AML-193 (cell line): ENCODE measurements at regions not wholly inside any gene's neighbourhood (a gene's known extent, or its start where the extent isn't known, plus 50 kb on each side); places are given as distances from the start of the nearest gene placed in this dataset.
"Not testable (repeated sequence)": the region's sequence is repeated elsewhere in the genome, so short reads cannot be mapped to it uniquely, and the experiment has no call there.

Source experiments
- DNase-seq, 2 experiments: peaks; one replicate each; lab custom pipeline; 2025; lab: John Stamatoyannopoulos, UW

DNA sequence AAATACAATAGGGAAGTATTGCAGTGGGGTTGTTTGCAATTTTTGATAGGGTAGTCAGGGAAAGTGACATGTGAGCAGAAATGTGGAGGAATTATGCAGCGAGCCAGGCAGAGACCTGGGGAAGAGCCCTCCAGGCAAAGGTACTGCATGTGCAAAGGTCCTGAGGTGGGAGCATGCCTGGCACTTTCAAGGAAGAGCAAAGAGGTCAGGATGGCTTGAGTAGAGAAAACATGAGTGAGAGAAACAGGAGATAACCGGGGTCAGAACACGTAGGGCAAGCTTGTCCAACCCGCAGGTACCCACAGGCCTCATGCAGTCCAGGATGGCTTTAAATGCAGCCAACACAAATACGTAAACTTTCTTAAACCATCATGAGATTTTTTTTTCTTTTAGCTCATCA, 71.0 kb downstream of the COQ2 start:
- DNase-seq: no peak

DNA sequence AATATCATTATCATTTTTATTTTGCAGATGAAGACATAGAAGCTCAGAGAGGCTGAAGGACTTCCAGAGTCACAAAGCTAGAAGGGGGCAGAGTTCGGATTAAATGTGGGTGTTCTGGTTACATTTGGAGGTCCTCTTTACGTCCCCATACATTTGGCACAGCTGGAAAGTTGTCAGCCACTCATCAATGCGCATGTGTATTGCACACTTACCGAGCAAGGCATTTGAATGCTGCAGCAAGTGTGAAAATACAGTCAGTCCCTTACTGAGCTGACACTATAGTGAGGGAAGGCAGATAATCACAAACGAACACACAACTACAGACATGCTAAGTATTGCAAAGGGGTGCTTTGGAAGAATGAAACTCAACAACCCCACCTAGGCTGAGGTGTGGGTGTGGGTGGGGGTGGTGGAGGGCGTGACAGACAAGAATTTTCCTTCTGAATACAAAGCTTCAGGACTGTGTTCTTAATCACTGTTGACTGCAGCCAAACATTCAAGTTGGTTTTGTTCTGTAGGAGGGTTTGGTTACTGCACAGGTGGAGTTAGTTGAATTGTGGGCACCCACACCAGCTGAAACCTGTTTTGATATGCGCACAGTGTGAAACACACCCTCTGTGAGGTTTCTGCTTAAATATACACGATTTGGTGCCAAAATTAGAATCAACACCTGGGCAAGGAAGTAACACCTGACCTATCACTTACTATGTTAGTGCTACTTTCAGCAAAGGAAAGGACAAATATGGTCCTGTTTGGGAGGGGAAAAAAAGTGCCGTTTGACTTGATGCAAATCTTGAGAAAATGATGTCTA, 72.4 kb downstream of the COQ2 start:
- no peak for DNase-seq

DNA sequence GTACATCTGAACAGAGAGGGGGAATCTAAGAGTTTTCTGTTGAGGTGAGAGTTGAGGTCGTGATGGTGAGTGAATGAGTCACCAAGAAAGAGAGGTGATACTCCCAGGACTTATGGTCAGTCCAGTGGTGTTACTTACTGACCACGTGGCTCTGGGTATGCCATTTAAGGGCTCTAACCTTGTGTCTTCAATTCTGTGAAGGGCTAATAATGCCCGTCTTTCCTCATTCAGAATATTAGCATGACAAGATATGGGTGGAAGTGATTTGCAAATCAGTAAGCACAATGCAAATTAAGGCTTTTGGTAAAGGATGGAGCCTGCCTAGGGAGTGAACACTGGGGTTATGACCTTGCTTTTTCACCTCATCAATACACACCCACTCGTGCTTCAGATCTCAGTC, 75.2 kb downstream of the COQ2 start:
- no peak for DNase-seq

DNA sequence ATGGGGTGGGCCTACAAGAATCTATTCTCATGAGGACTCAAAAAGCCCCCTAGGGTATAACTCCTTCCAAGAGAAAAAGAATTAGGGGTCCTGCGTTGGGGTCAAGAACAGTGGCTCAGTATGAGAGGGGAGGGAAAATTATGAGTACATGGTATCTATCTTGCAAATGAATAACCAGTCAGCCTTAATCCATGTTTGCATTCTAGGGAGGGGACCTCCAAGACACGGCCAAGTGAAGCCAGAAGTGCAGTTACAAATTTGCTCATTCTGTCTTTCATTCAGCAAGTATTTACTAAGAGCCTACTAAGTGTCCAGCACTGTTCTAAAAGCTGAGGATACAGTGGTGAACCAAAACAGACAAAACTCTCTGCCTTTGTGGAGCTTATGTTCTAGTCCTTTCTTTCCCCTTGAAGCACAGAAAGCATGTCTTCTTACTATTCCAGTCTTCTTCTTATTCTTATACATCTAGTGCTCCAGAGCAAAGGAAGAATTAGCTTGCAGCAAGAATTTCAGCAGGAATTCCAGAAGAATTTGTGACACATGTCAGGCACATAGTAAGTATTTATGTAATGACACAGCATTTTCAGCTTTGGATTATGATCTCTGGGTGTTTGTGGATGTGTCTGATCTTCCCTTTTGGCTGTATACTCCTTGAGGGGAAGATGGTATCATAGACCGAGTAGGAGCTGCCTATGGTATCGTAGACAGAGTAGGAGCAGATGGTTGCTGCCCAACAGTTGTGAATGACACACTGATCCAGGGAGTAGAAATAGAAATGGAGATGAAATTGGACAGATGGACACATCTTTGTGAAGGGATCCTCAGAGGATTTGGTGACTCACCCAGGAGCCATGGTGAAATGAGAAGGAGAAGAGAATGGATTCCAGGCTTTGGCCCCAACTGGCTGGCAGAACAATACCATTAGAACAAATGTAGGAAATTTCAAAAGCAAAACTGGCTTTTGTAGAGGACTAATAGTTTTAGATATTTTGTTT, 75.9 kb downstream of the COQ2 start:
- no peak for DNase-seq

DNA sequence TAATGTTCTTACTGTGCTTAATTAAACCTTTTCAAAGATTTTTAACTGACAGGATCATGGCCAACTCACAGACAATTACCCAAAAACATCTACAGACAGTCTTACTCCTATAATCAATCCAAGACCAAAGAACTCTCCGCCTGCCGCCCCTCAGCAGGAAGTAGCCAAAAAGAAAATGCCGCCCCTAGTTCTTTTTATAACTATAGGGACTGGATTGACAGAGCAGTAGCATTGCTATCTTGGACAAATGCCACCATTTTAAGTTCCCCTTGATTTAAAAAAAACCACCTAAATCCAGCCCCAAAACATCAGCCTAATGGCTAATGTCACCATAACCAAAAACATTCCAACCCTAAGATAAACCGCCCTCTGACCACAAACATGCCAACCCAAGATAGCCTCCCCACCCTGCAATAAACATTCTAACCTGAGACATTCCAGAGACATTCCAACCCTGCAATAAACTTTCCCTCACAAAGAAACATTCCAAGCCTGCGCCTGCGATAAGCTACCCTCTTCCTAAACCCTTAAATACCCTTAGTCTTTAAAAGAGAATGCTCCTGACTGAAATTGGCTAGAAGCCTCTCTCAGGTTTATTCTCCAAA, 77.0 kb downstream of the COQ2 start:
- no peak for DNase-seq

DNA sequence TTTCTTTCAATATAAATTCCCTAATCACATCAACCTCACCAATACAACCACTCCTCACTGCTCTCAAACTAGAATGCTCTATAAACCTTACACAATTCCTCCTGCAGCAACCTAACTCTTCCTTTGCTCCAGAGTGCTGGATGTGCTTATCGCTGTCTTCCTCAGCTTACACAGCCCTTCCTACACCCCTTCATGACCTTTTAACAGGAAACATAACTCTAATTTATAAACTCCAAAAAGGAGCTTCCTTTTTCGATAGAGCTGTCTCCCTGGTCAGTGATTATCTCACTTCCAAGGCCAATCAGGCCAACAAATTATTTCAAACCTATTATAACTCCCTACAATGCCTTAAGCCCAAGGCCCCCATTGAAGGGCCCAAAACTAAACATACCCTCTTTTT, 78.8 kb downstream of the COQ2 start:
- no peak for DNase-seq

DNA sequence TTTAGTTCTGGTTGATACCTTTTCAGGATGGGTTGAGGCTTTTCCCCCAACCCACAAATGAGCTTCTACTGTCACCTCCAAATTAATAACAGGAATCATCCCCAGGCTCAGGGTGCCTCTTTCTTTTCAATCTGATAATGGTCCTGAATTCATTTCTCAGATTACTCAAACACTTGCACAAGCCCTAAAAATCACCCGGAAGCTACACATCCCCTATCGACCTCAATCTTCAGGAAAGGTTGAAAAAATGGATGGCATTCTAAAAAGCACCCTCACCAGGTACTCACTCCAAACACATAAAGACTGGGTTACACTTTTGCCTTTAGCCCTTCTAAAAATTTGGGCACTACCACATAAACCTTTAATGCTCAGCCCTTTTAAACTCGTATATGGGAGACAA, 79.9 kb downstream of the COQ2 start:
- DNase-seq: no peak

DNA sequence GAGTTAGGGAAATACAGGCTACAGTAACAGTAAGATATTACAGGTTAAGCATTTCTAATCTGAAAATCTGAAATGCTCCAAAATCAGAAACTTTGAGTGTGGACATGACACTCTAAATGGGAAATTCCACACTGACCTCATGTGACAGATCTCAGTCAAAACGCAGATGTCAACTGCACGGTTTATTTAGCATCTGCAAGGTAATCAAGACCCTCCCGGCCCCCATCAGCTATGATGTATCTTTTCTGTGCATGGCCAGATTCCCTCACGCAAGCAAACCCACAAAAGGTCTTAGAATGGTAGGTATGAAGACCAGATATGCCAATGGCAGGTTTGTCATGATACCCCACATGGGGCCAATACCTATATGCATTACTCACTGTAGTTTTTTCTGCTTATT, 82.8 kb downstream of the COQ2 start:
- DNase-seq: no peak

DNA sequence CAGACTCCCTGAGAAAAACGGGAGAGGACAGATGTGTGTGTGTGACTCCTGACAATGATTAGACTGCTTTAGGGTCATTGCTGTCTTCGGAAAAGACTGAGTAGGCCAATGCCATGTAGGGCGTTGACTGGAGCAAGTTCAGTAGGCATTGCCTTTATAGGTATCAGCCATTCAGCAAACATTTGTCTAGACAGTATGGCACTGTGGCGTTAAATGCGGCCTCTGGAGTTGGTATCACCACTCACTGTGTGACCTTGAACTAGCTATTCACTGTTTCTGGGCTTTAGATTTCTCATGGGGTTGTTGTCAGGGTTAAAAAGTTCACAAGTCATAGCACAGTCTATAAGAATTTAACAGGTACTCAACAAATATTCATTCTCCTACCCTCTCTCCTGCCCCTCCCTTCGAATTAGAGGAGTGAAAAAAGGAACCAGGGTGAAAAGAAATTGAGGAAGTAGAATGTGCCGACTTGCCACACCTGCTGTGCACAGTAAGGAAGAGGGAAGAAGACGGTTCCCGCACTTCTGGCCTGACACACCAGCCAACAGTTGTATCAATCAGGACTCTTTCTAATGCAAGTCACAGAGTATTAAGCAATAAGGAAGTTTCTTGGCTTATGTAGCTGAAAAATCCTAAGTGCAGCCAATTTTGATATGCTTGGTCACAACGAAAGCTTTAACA, 83.2 kb upstream of the PLAC8 start:
- DNase-seq: peak; percentile 97 to 99

DNA sequence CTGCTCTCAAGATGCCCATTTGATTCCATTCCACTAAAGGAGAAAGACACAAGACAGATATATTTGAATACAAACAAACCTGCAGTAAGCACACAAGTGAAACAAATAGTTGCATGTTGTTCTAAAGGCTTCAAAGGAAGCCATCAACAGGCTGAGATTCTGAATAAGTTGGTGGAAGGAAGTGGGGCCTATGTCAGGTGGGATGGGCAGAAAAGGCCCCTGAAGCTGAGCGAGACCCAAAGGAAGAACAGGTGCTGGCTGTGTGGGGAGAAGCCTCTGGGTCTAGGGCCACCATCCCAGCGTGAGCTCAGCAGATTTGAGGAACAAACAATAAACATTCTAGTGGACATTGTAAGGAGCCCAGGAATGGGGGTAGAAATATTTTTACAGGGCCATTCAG, 82.4 kb upstream of the PLAC8 start:
- DNase-seq: no peak

DNA sequence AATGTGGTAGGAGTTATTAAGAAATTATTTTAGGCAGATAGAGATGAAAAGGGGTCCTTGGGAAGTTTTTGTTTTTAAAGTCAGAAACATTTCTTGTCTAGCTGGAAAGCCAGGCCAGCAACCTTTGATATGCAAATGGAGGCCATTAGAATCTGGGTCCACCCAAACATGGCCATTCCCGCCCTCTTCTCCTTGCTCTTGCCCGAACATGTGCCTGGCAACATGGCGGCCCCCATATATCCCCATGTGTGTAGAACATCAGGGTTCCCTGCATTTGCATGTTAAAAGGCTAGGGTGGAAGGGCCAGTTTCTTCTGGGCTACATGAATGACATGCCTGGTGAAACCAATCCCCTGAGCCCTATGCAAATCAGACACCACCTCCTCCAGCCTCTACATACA, 80.7 kb upstream of the PLAC8 start:
- no peak for DNase-seq

DNA sequence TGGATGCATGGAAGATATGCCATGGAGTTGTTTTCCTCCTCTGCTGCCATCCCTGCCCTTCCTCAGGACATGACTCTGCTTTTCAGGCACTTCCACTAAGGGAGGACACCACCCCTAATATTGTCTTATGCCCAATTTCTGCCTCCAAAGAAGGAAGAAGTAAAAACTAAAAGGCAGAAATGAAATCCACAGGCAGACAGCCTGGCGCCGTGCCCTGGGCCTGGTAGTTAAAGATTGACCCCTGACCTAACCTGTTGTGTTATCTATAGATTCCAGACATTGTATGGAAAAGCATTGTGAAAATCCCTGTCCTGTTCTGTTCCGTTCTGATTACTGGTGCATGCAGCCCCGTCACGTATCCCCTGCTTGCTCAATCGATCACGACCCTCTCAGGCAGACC, 80.1 kb upstream of the PLAC8 start:
- DNase-seq: not testable (repeated sequence)

DNA sequence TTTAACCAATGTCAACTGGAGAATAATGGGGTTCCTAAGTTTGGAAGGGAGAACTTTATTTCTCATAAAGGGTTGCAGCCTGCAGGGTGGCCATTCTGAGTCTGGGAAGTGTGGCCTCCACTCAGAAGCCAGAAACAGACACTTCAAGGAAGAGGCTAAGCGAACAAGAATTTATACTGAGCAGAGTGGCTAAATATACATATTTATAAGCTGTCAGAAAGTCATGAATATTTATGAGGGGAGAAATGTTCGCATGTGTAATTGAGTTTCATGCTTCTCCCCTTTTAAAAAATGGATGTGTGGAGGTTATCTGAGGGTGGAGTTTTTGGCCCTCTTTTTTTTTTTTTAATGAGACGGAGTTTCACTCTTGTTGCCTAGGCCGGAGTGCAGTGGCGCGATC, 78.1 kb upstream of the PLAC8 start:
- DNase-seq: no peak

DNA sequence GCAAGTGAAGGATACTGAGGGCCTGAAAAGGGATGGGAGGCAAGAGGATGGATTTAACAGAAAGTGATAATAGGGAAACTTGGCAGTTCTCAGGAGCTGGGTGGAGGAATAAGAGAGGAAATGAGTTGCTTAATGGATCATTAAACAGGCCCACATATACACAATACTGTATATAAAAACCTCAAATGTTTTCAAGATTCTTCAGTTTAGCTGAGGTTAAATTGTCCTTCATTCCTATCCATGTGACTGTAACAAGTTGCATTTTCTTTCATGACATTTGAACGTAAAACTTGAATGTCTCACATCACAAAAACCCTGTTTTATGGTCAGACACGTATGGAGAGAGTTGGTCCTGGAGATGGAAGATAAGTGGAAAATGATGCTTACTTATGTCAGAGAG, 76.5 kb upstream of the PLAC8 start:
- no peak for DNase-seq

DNA sequence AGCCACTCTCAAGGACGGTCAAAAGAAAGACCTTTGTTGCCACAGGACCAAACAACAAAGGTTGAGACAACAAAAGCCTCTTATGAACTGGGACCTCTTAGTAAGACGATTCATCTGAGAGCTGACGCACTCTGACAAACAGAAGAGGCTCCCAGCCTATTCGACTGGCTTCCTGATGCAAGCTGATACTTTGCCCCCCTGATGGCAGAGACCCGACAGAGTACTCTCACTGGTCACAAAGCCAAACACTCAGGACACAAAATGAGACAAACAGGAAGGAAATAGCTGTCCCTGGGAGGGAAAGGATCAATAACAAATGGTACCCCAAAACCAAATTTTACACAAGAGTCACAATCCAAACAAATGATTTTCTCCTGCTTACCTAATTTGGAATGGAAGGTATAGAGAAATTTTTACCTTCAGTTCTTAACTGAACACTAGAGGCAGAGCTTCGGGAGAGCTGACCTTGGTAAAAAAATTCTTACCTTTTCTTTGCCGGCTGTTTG, 75.2 kb upstream of the PLAC8 start:
- no peak for DNase-seq

DNA sequence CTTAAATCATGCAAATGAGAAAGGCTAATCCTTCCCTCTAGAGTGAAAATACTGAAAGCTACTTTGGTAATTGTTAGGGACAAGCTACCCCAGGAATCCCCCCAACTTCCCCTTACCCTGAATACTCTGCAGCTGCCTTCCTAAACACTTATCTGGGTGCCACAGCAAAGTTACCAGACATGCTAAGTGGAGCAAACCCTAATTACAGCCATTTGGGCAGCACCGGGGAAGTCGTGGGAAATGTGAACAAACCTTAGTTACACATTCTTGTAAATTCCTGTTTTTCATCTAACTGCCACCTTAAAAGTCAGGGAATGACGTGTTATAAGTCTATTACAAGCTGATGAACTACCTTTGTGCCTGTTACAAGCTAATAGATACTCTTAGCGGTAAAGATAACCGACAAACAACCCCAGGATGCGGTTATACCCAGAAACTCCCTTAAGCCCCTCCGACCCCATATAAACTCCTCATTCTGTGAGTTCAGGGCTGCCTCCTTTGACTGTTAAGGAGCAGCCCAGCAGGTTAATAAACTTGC, 66.0 kb upstream of the PLAC8 start:
- no peak for DNase-seq

DNA sequence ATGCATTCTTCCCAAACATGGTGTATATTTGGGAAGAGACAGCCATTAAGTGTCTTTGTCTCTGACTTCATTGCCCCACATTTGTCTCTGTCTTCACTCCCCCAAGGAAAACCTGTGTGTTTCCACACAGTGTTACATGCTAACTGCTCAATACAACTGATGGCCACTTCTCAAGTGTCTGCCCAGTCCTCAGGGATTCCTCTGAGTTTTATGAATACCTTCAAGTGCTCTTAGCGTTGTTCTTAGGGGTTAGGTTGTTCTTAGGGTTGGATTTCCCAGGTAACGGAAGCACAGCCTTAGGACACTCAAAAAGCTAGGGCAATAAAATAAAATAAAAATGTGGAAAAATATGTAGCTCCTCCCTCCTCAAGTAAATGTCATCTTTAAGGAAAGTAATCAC, 64.7 kb upstream of the PLAC8 start:
- DNase-seq: no peak

DNA sequence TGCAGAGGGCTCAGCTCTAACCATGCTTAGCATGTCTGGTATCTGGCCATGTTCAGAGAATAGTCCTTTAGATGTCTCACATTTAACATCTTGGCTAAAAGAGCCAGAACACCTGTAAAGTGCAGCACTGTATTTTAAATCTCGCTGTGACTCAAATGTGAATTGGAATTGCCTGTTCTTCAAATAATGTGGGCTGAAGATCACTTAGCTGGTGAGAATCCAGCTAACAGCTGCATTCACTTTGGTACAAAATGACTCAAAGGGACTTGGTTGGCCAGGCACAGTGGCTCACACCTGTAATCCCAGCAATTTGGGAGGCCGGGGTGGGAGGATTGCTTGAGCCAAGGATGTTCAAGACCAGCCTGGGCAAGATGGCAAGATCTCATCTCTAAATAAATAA, 63.5 kb upstream of the PLAC8 start:
- no peak for DNase-seq

DNA sequence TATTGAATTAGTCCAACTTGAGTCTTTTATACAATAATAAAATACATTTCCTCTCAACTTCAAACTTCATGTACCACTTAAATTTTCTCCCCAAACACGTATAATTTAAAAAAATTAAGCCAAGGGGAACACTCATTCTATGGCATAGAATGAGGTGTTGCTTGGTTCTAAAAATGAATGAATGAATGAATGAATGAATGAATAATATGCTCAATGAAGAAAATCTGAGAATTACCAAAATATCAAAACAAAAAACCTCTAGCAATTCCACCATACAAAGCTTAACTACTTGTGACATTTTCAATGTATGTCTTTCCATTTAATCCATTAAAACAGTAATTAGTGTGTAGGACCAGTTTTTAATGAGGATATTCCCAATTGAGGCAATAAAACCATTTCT, 62.7 kb upstream of the PLAC8 start:
- no peak for DNase-seq

DNA sequence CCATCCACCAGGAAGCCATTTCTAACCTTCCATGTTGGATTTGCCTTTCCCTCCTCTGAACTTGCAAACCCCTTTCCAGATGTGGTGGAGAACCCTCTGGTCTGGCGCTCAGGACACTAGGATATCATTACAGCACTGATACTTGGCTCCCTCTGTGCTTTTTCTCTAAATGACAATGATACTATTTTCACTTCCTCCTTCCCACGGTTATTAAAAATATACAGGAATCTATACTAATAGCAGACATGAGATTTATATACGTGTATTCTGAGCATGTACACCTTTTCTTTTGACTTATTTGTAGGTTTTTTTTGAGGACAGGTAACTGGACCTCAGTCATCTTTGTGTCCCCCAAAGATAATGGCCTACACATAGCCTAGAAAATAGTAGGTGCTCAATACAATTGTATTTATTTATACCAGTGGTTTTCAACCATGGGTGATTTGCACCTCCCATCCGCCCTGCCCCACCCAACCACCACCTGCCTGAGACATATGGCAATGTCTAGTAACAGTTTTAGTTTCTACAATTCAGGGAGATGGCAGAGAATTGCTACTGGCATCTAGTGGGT, 60.4 kb upstream of the PLAC8 start:
- DNase-seq: no peak

DNA sequence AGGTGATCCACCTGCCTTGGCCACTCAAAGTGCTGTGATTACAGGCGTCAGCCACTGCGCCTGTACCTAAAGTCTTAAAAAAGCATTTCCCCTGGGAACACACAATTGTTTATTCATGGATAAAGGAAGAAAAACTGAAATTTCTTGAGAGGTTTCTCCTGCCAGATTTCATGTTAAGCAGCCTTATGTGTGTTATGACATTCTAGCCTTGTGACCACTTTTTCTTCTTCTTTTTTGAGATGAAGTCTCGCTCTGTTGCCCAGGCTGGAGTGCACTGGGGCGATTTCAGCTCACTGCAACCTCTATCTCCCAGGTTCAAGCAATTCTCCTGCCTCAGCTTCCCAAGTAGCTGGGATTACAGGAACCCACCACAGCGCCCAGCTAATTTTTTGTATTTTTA, 57.8 kb upstream of the PLAC8 start:
- DNase-seq: no peak
